ENCODE measurements at regions not wholly inside any gene's neighbourhood (a gene's known extent, or its start where the extent isn't known, plus 50 kb on each side); places are given as distances from the start of the nearest gene placed in this dataset.

DNA sequence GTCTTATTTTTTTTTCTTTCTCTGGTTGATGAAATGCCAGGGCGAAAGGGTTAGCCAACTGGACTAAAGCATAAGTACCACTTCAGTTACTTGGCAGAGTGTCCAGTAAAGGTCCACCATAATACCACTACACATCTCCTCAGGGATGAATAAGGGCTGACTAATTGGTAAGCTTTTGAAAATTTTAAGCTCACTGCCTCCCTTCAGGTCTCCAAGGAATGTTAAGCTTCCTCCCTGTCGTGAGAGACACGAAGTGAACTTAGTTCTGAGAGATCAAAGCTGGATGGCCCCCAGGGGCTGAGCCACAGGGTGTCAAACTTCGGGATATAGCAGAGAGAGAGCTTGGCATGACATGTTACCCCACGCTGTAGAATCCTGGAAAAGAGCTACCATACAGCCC lies 111.4 kb downstream of the VSIG4 start:
- H3K23ac ChIP-seq (ENCODE audit: insufficient read length): no peak overlapping the region
- no peak overlapping the region for H4K91ac ChIP-seq (replicated peaks; ENCODE audit: insufficient read length, low read length)
- H2BK15ac ChIP-seq (ENCODE audit: low read length): no peak overlapping the region
- no peak overlapping the region for H3K4me3 ChIP-seq (ENCODE audit: extremely low read depth in 1 of 4, insufficient read depth in 2 of 4, low read depth in 3 of 4, low read length in 4 of 4)
- no peaks in the 10 kb centered on the region for H4K20me1 ChIP-seq (replicated peaks in 1 of 2; ENCODE audit: control insufficient read depth in 1 of 2, insufficient read depth in 2 of 2, low read length in 2 of 2)
- no peaks in the 10 kb centered on the region for H3K4me1 ChIP-seq (replicated peaks in 1 of 4; ENCODE audit: control insufficient read depth in 3 of 4, insufficient read depth in 4 of 4, low read length in 3 of 4)
- no peak overlapping the region for H3K14ac ChIP-seq (ENCODE audit: insufficient read length)
- 42% methylated on average over 5 of the region's 5 CpGs; no CpG with 5 or more reads in 1 of the 2 experiments for WGBS, 2 experiments (ENCODE audit: extremely low coverage in 1 of 2, insufficient coverage in 1 of 2, insufficient read length in 1 of 2, insufficient replicate concordance in 2 of 2, low coverage in 1 of 2, low lambda C conversion rate in 2 of 2, missing lambda C conversion rate in 1 of 2)
- POLR2A ChIA-PET (ENCODE audit: partially characterized antibody): no interaction called here
- H3K4ac ChIP-seq (replicated peaks; ENCODE audit: insufficient read length, low read depth, low read length): no peak overlapping the region
- TF ChIP-seq POLR2AphosphoS5 (IDR thresholded peaks at IDR 0.05; ENCODE audit: low read depth, low read length) (no peak), RNF2 (IDR thresholded peaks at IDR 0.05; ENCODE audit: borderline replicate concordance, low read depth, low read length, missing control alignments, poor library complexity, severe bottlenecking) (no peak), SP4 (IDR thresholded peaks at IDR 0.05; ENCODE audit: low read length) (no peak), TEAD4 (IDR thresholded peaks at IDR 0.05; ENCODE audit: low read depth, low read length) (no peak), BCL11A (IDR thresholded peaks at IDR 0.05; ENCODE audit: low read depth in 2 of 2, low read length in 2 of 2) (no peak), SRF (IDR thresholded peaks at IDR 0.05; ENCODE audit: low read depth, low read length) (no peak), KDM4A (IDR thresholded peaks at IDR 0.05; ENCODE audit: low read depth, low read length, severe bottlenecking) (no peak), HDAC2 (IDR thresholded peaks at IDR 0.05; ENCODE audit: borderline replicate concordance in 1 of 2, low read depth in 2 of 2, low read length in 2 of 2) (no peak), RFX5 (IDR thresholded peaks at IDR 0.05; ENCODE audit: borderline replicate concordance, low read depth, low read length) (no peak), POU5F1 (IDR thresholded peaks at IDR 0.05; ENCODE audit: low read depth, low read length) (no peak), SP1 (IDR thresholded peaks at IDR 0.05; ENCODE audit: low read depth, low read length) (no peak)
- H4K8ac ChIP-seq (ENCODE audit: extremely low read depth, insufficient read depth, low read length): no peak overlapping the region
- H2BK5ac ChIP-seq (ENCODE audit: low read depth, low read length): no peak overlapping the region
- H3K4me2 ChIP-seq (ENCODE audit: insufficient read depth in 1 of 2, low read depth in 2 of 2, low read length in 2 of 2): no peak overlapping the region
- no peaks in the 10 kb centered on the region for H3K79me1 ChIP-seq (ENCODE audit: low read depth, low read length)
- FAIRE-seq (no peak), DNase-seq (ENCODE audit: low read depth in 1 of 2, low spot score in 2 of 2) (no peak)
- no peak overlapping the region for H3K27ac ChIP-seq (ENCODE audit: low read depth, low read length)
- no peak overlapping the region for H3K9ac ChIP-seq (replicated peaks in 1 of 4; ENCODE audit: extremely low read depth in 1 of 4, low read depth in 3 of 4, low read length in 3 of 4)
- CTCF ChIA-PET (ENCODE audit: partially characterized antibody): no interaction called here
- no peak overlapping the region for H4K5ac ChIP-seq (ENCODE audit: insufficient read length, low read depth, low read length)
- no peaks in the 10 kb centered on the region for H3K36me3 ChIP-seq (ENCODE audit: control insufficient read depth in 2 of 4, insufficient read depth in 4 of 4, low read length in 3 of 4)
- H3K79me2 ChIP-seq (ENCODE audit: control insufficient read depth in 1 of 2, insufficient read depth in 2 of 2, low read length in 2 of 2): no peaks in the 10 kb centered on the region
- H2BK20ac ChIP-seq (ENCODE audit: low read length): no peak overlapping the region
- H3K23me2 ChIP-seq (ENCODE audit: low read depth, low read length): no peaks in the 10 kb centered on the region
- H3K18ac ChIP-seq (ENCODE audit: extremely low read depth, low read length): no peak overlapping the region
- H2AK5ac ChIP-seq (ENCODE audit: low read depth, low read length): no peak overlapping the region
- H3K27me3 ChIP-seq (replicated peaks in 1 of 4; ENCODE audit: control insufficient read depth in 3 of 4, extremely low read depth in 1 of 4, insufficient read depth in 3 of 4, low read length in 3 of 4): no peaks in the 10 kb centered on the region
- no peak overlapping the region for H2AFZ ChIP-seq (ENCODE audit: low read length)
- no peak overlapping the region for H3K56ac ChIP-seq (replicated peaks; ENCODE audit: insufficient read length, low read depth, low read length)
- H3K9me3 ChIP-seq (ENCODE audit: insufficient read depth in 2 of 2, low read depth in 1 of 2, low read length in 1 of 2): peaks cover 14 to 19% of the 10 kb centered on the region in 2 experiments; a peak in 2 of 4 replicates
- H2BK12ac ChIP-seq (ENCODE audit: low read depth, low read length): no peak overlapping the region
- no peak overlapping the region for H2BK120ac ChIP-seq (replicated peaks; ENCODE audit: low read depth, low read length)

Data from H1 (cell line).